ENCODE measurements at regions not wholly inside any gene's neighbourhood (a gene's known extent, or its start where the extent isn't known, plus 50 kb on each side); places are given as distances from the start of the nearest gene placed in this dataset.

GRCh38 chr2:185891403-185891802 lies 152.8 kb downstream of the FSIP2 start:
- intact Hi-C loops (cut with DNase I) = no loop called here
- no peak for ATAC-seq
- Histone ChIP-seq H3K27ac (no peak overlapping the region), H3K36me3 (no peaks in the 10 kb centered on the region), H3K4me3 (no peak overlapping the region), H3K27me3 (no peaks in the 10 kb centered on the region), H3K4me1 (no peaks in the 10 kb centered on the region), H3K9me3 (no peaks in the 10 kb centered on the region)
- TF ChIP-seq CTCF (IDR thresholded peaks at IDR 0.05) = no peak
- no peak for DNase-seq
- FAIRE-seq = no peak

- intact Hi-C loops (cut with DNase I) = no loop called here
- Histone ChIP-seq H3K27me3 (no peaks in the 10 kb centered on the region), H3K27ac (no peak overlapping the region), H3K9me3 (no peaks in the 10 kb centered on the region), H3K4me3 (no peak overlapping the region), H3K36me3 (no peaks in the 10 kb centered on the region), H3K4me1 (no peaks in the 10 kb centered on the region)
- FAIRE-seq = no peak
- no peak for TF ChIP-seq CTCF (IDR thresholded peaks at IDR 0.05)
- 63 to 67% methylated on average over 2 of the region's 2 CpGs for WGBS, 2 donors
- no peak for DNase-seq
- ATAC-seq = no peak
Measured at GRCh38 chr2:185891804-185892411, 153.3 kb downstream of the FSIP2 start.

GRCh38 chr2:185892484-185892883 lies 153.9 kb downstream of the FSIP2 start:
- intact Hi-C loops (cut with DNase I) = no loop called here
- Histone ChIP-seq H3K27me3 (no peaks in the 10 kb centered on the region), H3K4me1 (no peaks in the 10 kb centered on the region), H3K9me3 (no peaks in the 10 kb centered on the region), H3K4me3 (no peak overlapping the region), H3K27ac (no peak overlapping the region), H3K36me3 (no peaks in the 10 kb centered on the region)
- no peak for TF ChIP-seq CTCF (IDR thresholded peaks at IDR 0.05)
- DNase-seq = no peak
- 91 to 94% methylated on average over 1 of the region's 1 CpG for WGBS, 2 donors
- no peak for FAIRE-seq
- no peak for ATAC-seq

- ATAC-seq (no peak), DNase-seq (no peak), FAIRE-seq (no peak)
- H3K4me1 ChIP-seq = no peaks in the 10 kb centered on the region
- no peaks in the 10 kb centered on the region for H3K36me3 ChIP-seq
- no peak overlapping the region for H3K4me3 ChIP-seq
- no peaks in the 10 kb centered on the region for H3K9me3 ChIP-seq
- whole genome bisulfite sequencing, 2 donors = 86 to 92% methylated on average over 2 of the region's 2 CpGs
- H3K27ac ChIP-seq = no peak overlapping the region
- no peak for TF ChIP-seq CTCF (IDR thresholded peaks at IDR 0.05)
- intact Hi-C loops (cut with DNase I) = no loop called here
- H3K27me3 ChIP-seq = no peaks in the 10 kb centered on the region
Measured at GRCh38 chr2:185894223-185894622, 155.6 kb downstream of the FSIP2 start.

GRCh38 chr2:185895828-185896693 lies 157.5 kb downstream of the FSIP2 start:
- no peak for ATAC-seq
- H3K4me1 ChIP-seq = no peaks in the 10 kb centered on the region
- H3K27ac ChIP-seq = no peak overlapping the region
- no peaks in the 10 kb centered on the region for H3K36me3 ChIP-seq
- no peak for FAIRE-seq
- H3K27me3 ChIP-seq = no peaks in the 10 kb centered on the region
- DNase-seq = no peak
- no peak overlapping the region for H3K4me3 ChIP-seq
- intact Hi-C loops (cut with DNase I) = no loop called here
- H3K9me3 ChIP-seq = no peaks in the 10 kb centered on the region
- 88 to 89% methylated on average over 5 of the region's 5 CpGs for WGBS, 2 donors
- no peak for TF ChIP-seq CTCF (IDR thresholded peaks at IDR 0.05)

Data from pancreas (tissue), 10 donors.